ENCODE measurements at regions not wholly inside any gene's neighbourhood (a gene's known extent, or its start where the extent isn't known, plus 50 kb on each side); places are given as distances from the start of the nearest gene placed in this dataset.

- intact Hi-C loops (cut with micrococcal nuclease): no loop called here
- Histone ChIP-seq H3K27me3 (ENCODE audit: low read depth) (peaks cover 83% of the 10 kb centered on the region), H3K36me3 (no peaks in the 10 kb centered on the region), H3K4me3 (no peak overlapping the region), H3K27ac (replicated peaks) (no peak overlapping the region), H3K4me1 (no peaks in the 10 kb centered on the region), H3K9me3 (replicated peaks) (no peaks in the 10 kb centered on the region)
- DNase-seq: no peak
- no peak for TF ChIP-seq CTCF (IDR thresholded peaks at IDR 0.05; ENCODE audit: borderline replicate concordance)
Observed at GRCh38 chr14:106679776-106680175, 1153.4 kb downstream of the TMEM121 start.

DNA sequence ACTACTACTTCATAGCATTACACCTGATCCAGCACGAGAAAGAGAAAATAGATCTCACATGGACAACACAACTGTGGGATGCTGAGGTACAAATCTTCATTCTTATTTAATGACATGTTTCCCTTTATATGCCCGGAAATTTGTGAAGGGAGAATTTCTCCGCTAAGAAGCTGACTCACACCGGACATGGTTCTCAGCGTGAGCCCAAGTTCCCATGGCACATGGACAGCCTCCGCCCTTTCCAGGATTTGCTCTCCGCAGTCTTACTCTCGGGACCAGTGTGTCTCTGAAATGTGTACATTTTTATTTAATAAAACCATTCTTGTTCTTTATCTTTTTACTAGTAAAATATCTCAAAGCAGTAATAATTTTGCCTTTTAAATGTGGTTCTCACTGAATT lies 1154.8 kb downstream of the TMEM121 start:
- Histone ChIP-seq H3K27me3 (ENCODE audit: low read depth) (peaks cover 87% of the 10 kb centered on the region), H3K4me3 (no peak overlapping the region), H3K27ac (replicated peaks) (no peak overlapping the region), H3K9me3 (replicated peaks) (no peaks in the 10 kb centered on the region), H3K36me3 (no peaks in the 10 kb centered on the region), H3K4me1 (no peaks in the 10 kb centered on the region)
- TF ChIP-seq CTCF (IDR thresholded peaks at IDR 0.05; ENCODE audit: borderline replicate concordance): no peak
- no peak for DNase-seq
- intact Hi-C loops (cut with micrococcal nuclease): no loop called here

GRCh38 chr14:106681568-106681967 lies 1155.2 kb downstream of the TMEM121 start:
- H3K9me3 ChIP-seq (replicated peaks): no peaks in the 10 kb centered on the region
- H3K27ac ChIP-seq (replicated peaks): no peak overlapping the region
- no peaks in the 10 kb centered on the region for H3K4me1 ChIP-seq
- H3K4me3 ChIP-seq: no peak overlapping the region
- no peaks in the 10 kb centered on the region for H3K36me3 ChIP-seq
- no peak for TF ChIP-seq CTCF (IDR thresholded peaks at IDR 0.05; ENCODE audit: borderline replicate concordance)
- H3K27me3 ChIP-seq (ENCODE audit: low read depth): peaks cover 87% of the 10 kb centered on the region
- no peak for DNase-seq
- intact Hi-C loops (cut with micrococcal nuclease): no loop called here

DNA sequence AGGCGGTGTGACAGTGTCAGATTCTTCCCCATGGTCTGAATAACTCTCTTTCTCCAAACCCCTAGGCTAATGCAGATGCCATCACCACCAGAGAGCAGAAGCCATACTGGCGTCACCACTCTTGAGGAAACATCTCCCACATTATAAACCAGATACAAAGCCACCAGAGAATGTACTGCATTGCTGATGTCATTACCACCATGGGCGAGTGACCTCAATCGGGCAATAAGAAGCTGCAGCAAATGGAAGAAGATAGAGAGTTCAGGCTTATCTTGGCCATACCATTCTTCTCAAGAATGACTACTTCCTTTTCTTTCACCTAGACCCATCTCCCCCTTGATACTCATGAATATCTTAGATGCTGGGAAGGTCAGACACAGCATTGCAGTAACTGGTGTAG lies 1157.2 kb downstream of the TMEM121 start:
- Histone ChIP-seq H3K27ac (replicated peaks) (no peak overlapping the region), H3K9me3 (replicated peaks) (no peaks in the 10 kb centered on the region), H3K36me3 (no peaks in the 10 kb centered on the region), H3K4me1 (no peaks in the 10 kb centered on the region), H3K27me3 (ENCODE audit: low read depth) (peaks cover 74% of the 10 kb centered on the region), H3K4me3 (no peak overlapping the region)
- no peak for DNase-seq
- no peak for TF ChIP-seq CTCF (IDR thresholded peaks at IDR 0.05; ENCODE audit: borderline replicate concordance)
- intact Hi-C loops (cut with micrococcal nuclease): no loop called here

DNA sequence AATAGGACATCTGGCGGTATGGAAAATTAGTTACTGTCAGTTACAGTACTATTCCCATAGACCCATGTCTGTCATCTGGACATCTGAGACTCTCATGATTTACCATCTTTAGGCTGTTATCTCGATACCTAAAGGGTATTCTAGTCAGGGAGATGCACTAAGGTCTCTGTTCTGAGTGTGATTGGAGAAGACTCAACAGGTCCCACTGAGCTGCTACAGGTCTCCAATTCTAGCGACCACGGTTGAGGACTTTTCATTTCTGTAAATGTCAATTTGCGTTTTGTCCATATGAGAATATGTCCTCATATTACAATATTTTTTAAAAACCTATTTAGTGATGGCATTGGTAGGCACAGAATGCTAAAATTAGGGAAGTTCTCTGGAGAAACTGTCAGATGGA lies 1160.2 kb downstream of the TMEM121 start:
- no peak overlapping the region for H3K27ac ChIP-seq (replicated peaks)
- H3K4me3 ChIP-seq: no peak overlapping the region
- peaks cover 61% of the 10 kb centered on the region for H3K27me3 ChIP-seq (ENCODE audit: low read depth)
- no peaks in the 10 kb centered on the region for H3K9me3 ChIP-seq (replicated peaks)
- no peak for DNase-seq
- H3K4me1 ChIP-seq: no peaks in the 10 kb centered on the region
- intact Hi-C loops (cut with micrococcal nuclease): no loop called here
- TF ChIP-seq CTCF (IDR thresholded peaks at IDR 0.05; ENCODE audit: borderline replicate concordance): no peak
- no peaks in the 10 kb centered on the region for H3K36me3 ChIP-seq
